GM04503 (cell line): ENCODE measurements at regions not wholly inside any gene's neighbourhood (a gene's known extent, or its start where the extent isn't known, plus 50 kb on each side); places are given as distances from the start of the nearest gene placed in this dataset.

ENCODE experiments used
- DNase-seq: peaks from one replicate; pipeline ENCODE4 v3.0.0-alpha.2; 2012; ENCODE audit warnings: low read depth

DNA sequence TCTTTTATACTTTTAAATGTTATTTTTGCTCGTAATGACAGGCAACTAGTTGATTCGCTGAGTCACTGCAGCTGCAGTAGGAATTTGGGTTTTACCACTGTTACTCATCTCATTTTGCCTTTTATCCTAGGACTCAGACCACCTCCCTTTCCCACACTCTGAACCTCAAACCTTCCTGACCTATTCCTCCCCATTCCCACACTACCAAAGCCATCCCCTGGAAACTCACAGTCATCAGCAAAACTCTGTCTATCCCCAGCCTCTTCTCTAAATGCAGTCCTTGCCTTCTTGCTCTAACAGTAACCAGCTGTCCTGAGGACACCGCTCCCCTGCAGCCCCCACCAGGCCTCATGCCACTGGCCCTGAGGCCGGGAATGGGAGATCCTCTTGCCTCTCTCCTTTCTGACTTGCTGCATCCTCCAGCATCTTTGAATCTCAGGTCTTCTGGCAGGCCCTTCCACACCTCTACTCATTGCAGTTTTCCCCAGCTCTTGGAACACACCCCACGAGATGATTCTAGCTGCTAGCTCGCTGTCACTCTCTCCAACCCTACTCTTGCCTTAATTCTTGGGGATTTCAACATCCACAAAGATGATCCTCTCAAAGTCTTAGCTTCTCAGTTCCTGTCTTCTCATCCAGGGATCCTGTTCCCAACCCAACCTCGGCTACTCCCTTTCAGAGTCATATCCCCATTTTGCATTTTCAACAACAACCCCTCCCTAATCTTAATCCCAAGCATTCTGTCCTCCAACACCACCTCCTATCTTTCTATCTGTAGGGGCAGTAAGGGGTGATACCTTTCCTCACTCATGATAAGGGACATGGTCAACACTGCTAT, 55.9 kb upstream of the C3orf80 start:
- peak; percentile 89 for DNase-seq

DNA sequence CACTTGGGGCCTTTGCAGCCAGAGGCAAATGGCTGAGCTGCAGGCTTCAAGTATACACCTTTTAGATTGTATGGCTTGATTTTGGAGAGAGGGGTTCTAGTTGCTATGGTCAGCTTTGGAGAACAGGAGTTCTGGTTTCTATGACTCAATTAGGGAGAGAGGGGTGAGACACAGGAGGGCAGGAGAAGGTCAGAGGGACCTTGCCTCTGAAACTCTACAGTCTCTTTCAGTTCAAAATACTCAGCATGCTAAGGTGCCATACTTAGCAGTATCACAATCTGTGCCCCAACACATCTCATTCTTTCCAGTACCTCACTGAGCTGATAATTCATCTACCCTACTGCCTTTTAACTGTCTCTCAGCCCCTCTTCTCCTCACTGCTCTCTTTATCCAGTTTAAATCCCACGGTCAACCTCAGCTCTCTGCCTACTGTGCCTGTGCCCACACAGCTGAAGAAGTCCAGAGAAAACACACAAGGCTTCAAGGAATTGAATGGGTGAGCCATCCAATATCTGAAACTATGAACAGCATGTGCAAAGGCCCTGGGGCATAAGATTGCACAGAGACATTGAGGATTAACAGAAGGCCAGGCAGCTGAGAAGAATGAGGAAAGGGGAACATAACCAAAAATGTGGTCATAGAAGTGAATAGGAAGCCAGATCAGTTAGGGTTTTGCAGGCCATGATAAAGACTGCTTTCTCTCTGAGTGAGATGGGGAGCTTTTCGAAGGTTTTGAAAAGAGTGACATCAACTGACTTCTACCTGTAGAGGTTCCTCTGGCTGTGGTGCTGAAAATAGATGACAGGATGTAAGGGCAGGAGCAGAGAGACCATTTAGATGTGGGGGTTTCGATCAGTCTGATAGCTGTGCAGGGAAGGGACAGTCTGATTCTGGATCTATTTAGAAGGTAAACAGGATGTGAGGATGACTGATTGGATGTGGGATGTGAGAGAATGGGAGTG, 54.5 kb upstream of the C3orf80 start:
- DNase-seq: no peak

DNA sequence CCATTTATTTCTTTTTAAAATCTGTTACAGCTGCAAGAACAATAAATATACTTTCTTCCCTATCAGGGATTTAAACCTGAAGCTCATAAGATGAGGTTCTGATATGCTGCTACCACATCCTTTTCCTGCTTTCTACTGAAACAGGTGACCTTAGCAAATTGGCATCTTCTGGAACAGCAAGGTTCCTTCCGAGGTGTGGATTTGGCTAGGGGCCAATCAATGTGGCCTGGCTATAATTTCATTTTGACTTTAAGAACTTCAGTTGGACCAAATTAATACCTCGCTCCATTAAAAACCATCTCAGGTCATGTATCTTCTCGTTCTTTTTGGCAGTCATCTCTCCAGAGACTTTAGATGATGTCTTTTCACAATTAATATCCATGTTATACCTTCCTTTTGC, 53.4 kb upstream of the C3orf80 start:
- DNase-seq: no peak

DNA sequence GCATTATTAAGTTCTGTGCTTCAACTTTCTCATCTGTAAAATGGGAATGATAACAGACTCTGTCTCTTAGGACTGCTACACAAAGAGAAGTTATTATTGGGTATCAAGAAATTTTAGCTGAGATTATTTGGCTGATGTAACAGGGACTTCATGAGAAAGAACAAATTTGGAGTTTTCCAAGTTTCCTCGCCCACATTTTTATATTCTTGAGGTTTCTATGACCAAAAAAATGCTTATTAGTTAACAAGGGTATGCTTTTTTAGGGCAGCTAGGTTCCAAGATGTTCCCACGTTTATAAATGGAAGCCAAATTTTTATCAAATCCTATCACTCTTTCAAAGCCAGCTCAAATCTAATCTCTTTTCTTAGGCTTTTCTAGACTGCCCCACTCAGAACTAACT, 50.6 kb upstream of the C3orf80 start:
- DNase-seq: no peak
